ENCODE measurements at regions not wholly inside any gene's neighbourhood (a gene's known extent, or its start where the extent isn't known, plus 50 kb on each side); places are given as distances from the start of the nearest gene placed in this dataset.

DNA sequence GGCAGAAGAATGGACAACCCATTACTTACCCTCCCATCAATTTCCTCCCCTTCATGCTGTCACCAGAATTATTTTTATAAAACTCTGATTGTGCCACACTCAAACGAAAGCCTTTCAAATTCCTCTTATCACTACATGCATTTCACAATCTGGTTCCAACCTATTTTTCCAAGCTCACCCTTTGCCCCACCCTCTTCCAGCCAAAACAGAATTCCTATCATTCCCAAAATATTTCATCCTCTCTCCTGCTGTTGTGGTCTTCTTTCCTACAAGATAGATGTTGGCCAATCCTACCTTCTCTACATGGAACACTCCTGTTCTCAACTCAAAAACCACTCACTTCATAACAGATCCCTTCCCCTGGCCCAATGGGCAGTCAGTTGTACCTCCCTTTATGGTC is 111.5 kb downstream of the ELAPOR2 start:
- DNase-seq, result peak; percentile 12

DNA sequence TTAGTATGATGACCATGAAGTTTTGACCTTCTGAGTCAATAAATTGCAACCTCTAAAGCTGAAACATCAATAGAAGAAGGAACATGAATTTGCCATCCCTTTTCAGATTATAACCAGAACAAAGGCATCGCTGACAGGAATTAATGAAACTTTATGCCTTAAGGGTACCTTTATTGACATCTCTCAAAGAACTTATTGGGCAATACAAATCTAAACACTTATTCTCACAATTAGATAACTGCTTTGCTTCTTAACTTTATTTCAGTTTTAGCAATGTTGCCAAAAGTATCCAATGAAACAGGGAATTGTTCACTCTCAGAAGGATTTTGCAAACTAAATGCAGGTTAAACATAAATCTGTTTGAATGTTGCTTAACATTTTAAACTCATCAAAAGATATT is 116.0 kb downstream of the ELAPOR2 start:
- DNase-seq, result no peak
- no peak overlapping the region for H3K4me3 ChIP-seq (ENCODE audit: insufficient read depth, low read depth, low read length)

More for the DNA sequence above, 111.5 kb downstream of the ELAPOR2 start:
- Histone ChIP-seq H3K27me3 (ENCODE audit: control insufficient read depth, insufficient read depth, low read length) (no peaks in the 10 kb centered on the region), H3K36me3 (replicated peaks; ENCODE audit: control insufficient read depth, insufficient read depth, low read length) (no peaks in the 10 kb centered on the region), H3K4me3 (ENCODE audit: insufficient read depth, low read depth, low read length) (no peak overlapping the region)

DNA sequence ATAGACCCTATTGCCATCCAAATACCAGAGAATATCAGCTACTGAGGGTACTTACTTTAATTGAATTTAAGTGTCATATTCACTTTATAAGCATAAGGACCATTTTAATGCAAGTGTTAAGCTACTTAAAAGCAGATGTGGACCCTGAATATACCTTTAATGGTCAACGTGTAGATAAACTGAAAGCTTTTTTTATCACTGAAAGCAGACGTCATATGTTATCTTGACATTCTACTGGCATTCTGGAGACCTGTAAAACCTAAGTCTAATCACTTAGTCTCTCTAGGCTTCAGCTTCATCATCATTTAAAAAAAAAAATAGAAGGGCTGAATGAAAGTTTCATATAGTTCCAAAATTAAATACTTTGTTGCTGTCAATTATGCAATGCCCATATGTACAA is 116.5 kb downstream of the ELAPOR2 start:
- no peaks in the 10 kb centered on the region; the same call in 1 of the 2 replicates for H3K36me3 ChIP-seq (replicated peaks; ENCODE audit: control insufficient read depth, insufficient read depth, low read length)
- no peak overlapping the region for H3K4me3 ChIP-seq (ENCODE audit: insufficient read depth, low read depth, low read length)

More for the DNA sequence above, 116.0 kb downstream of the ELAPOR2 start:
- no peaks in the 10 kb centered on the region; the same call in 1 of the 2 replicates for H3K36me3 ChIP-seq (replicated peaks; ENCODE audit: control insufficient read depth, insufficient read depth, low read length)
- no peaks in the 10 kb centered on the region for H3K27me3 ChIP-seq (ENCODE audit: control insufficient read depth, insufficient read depth, low read length)

DNA sequence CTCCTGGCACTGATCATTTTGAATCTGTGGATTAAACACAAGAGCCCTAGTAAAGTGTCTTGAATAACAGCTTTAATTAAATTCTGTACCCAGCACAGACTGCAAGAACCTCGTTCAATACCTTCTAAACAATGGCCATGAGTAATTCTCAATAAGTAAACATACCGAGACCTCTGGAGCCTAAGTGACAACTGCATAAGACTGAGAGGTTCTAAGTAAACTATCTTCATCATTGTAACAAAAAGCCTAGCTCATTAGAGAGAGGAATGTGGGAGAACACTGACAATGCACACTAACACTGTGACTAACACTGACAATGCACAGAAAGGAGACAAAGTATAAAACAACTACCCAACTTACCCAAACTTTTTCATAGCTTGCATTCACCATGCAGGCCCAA is 117.4 kb downstream of the ELAPOR2 start:
- Histone ChIP-seq H3K36me3 (replicated peaks; ENCODE audit: control insufficient read depth, insufficient read depth, low read length) (peaks cover 2% of the 10 kb centered on the region; the same call in 1 of the 2 replicates), H3K4me3 (ENCODE audit: insufficient read depth, low read depth, low read length) (no peak overlapping the region), H3K27me3 (ENCODE audit: control insufficient read depth, insufficient read depth, low read length) (no peaks in the 10 kb centered on the region)
- no peak for DNase-seq

More for the DNA sequence above, 116.5 kb downstream of the ELAPOR2 start:
- no peaks in the 10 kb centered on the region for H3K27me3 ChIP-seq (ENCODE audit: control insufficient read depth, insufficient read depth, low read length)
- no peak for DNase-seq

DNA sequence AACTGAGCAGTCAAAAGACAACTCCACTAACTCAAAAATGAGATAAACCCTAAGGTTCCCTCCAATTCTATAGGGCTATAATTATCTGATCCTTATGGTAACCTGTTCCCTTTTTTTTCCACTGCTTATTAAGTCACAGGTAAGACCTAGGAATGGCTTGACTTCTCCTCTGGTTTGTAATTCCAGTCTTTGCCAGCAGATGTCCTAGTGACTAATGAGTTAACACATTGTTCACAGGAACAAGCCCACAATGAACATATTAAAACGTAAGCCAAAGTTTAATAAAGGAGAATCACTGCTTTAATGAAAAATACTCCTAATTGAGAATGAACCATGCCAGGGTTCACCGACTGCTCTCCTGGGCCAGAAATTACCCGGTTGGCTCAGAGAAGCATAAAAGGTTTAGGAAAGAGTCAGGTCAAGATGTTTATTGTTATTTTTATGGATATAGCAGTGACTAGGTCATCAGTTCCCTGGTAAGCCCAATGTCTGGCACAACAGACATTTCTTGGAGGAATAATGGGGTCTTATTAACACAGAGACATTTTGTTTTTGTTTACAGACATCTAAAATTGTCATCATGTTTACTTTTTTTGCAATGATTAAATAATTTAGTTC is 120.1 kb downstream of the ELAPOR2 start:
- peak; percentile 12 for DNase-seq
- H3K27me3 ChIP-seq (ENCODE audit: control insufficient read depth, insufficient read depth, low read length), result no peaks in the 10 kb centered on the region
- H3K4me3 ChIP-seq (ENCODE audit: insufficient read depth, low read depth, low read length), result no peak overlapping the region
- peaks cover 2% of the 10 kb centered on the region for H3K36me3 ChIP-seq (replicated peaks; ENCODE audit: control insufficient read depth, insufficient read depth, low read length)

DNA sequence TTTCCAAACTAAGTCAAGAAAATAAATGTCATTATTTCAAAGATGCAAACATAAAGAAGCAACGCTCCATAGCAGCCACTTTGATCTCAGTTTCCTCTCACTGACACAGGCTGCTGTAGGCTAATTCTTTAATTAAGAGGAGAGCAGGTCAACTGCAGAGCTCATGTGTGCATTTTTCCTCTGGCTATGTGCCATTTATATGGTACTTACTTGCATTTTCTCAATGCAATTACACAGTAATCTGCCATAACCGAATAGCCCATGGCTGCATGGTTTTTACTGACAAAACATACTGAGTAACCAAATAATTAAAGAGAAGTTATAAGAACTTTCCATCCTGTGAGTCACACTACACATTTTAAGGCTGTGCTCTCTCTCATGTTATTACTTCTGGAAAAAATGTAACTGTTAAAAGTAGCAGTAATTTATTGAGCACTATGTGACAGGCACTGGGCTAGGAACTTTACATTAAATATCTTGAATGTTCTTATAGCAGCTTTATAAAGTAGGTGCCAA is 122.0 kb downstream of the ELAPOR2 start:
- H3K27me3 ChIP-seq (ENCODE audit: control insufficient read depth, insufficient read depth, low read length), result no peaks in the 10 kb centered on the region

DNA sequence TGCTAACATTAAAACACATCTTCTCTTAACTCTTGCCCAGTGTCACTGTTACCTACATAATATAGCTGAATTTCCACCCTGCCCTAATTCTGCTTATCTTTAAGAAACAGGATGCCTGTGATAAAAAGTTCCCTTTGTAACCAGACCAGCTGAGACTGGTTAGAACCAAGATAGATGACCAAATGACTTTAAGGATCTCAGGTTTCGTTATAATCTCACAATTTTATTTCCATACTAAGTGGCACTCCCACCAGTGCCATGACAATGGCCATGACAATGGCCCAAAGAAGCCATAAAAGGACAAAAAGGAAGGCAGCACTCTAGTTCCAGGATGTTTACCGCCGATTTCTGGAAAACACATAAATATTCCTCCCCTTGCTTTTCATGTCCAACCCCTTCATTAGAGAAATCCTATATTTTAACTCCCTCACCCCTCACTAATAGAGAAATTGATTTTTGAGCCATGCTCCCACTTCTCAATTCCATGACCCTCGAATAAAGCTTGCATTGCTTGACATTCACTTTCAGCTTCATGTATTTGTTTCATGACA is 126.1 kb downstream of the ELAPOR2 start:
- H3K36me3 ChIP-seq (replicated peaks; ENCODE audit: control insufficient read depth, insufficient read depth, low read length), result peaks cover 2% of the 10 kb centered on the region
- no peaks in the 10 kb centered on the region for H3K27me3 ChIP-seq (ENCODE audit: control insufficient read depth, insufficient read depth, low read length)
- H3K4me3 ChIP-seq (ENCODE audit: insufficient read depth, low read depth, low read length), result no peak overlapping the region
- DNase-seq, result no peak

More for the DNA sequence above, 122.0 kb downstream of the ELAPOR2 start:
- no peak for DNase-seq
- H3K36me3 ChIP-seq (replicated peaks; ENCODE audit: control insufficient read depth, insufficient read depth, low read length), result peaks cover 2% of the 10 kb centered on the region
- H3K4me3 ChIP-seq (ENCODE audit: insufficient read depth, low read depth, low read length), result no peak overlapping the region

DNA sequence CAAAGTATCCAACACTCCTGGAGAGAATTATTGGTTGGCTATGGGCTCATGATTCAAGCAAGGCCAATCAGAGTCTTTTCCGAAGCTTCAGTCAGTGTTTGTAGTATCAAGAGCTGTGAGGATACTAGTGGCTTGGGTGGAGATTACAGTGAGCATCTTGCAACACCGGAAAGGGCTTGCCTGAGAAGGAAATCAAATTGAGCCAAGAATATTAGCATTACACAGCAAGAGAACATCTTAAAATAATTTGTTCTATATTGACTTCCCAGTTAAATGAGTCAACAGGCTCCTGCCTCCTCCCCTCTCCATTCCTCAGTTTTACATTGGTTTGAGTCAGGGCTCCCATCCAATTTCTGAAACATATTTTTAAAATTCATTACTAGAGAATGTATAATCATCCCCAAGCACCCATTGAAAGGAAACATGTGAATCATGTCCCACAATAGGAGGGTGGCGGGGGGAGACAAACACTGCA is 127.4 kb downstream of the ELAPOR2 start:
- DNase-seq, result no peak
- Histone ChIP-seq H3K4me3 (ENCODE audit: insufficient read depth, low read depth, low read length) (no peak overlapping the region), H3K36me3 (replicated peaks; ENCODE audit: control insufficient read depth, insufficient read depth, low read length) (no peaks in the 10 kb centered on the region; the same call in none of the 2 replicates), H3K27me3 (ENCODE audit: control insufficient read depth, insufficient read depth, low read length) (no peaks in the 10 kb centered on the region)

DNA sequence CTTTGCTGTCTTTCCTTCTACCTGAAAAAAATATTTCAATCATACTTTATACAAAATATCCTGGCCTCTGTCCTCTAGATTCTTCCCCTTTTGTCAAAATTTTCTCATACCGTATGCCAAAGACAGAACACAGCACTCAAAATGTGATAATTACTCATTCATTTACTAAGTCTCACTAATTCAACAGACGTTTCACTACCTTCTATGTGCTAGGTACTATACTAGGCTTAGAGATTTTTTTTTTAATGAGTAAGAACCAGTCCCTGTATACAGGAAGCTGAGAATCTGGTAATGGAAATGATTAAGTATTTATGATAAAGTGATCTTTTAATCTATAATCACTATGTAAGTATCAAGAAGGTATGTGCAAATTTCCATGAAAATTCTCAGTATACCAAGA is 128.0 kb downstream of the ELAPOR2 start:
- Histone ChIP-seq H3K36me3 (replicated peaks; ENCODE audit: control insufficient read depth, insufficient read depth, low read length) (no peaks in the 10 kb centered on the region; the same call in none of the 2 replicates), H3K27me3 (ENCODE audit: control insufficient read depth, insufficient read depth, low read length) (no peaks in the 10 kb centered on the region), H3K4me3 (ENCODE audit: insufficient read depth, low read depth, low read length) (no peak overlapping the region)
- DNase-seq, result no peak

DNA sequence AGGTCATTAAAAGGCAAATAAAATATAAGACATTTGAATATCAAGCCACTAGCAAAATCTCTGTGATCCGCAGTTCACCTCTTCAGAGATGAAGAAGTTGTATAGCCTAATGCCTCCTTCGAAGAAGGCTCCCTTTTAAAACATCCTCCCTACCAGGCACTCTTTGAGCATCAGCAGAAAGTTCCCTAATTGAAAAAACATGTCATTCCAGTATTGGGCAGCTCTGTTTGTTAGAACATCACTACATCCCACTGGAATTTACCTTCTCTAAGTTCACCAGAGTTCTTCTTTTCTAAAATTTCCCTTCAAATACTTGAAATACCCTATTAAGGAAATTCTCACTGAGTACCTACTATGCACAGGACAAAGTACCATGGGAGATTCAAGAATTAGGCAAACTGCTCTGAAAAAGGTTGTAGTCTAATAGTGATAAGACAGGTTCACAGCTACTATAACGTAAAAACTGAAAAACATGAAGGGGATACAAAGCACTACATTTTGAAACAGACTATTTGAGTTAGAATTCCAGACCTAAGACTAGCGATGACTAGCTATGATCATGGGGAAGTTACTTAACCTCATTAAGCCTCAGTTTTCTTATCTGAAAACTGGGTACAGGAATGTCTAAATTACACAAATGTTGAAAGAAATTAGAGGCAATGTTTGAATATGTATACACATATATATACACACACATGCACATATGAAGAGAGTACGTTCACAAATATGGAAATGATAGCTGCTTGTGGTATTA is 128.7 kb downstream of the ELAPOR2 start:
- Histone ChIP-seq H3K36me3 (replicated peaks; ENCODE audit: control insufficient read depth, insufficient read depth, low read length) (no peaks in the 10 kb centered on the region; the same call in none of the 2 replicates), H3K4me3 (ENCODE audit: insufficient read depth, low read depth, low read length) (no peak overlapping the region), H3K27me3 (ENCODE audit: control insufficient read depth, insufficient read depth, low read length) (no peaks in the 10 kb centered on the region)
- DNase-seq, result no peak

DNA sequence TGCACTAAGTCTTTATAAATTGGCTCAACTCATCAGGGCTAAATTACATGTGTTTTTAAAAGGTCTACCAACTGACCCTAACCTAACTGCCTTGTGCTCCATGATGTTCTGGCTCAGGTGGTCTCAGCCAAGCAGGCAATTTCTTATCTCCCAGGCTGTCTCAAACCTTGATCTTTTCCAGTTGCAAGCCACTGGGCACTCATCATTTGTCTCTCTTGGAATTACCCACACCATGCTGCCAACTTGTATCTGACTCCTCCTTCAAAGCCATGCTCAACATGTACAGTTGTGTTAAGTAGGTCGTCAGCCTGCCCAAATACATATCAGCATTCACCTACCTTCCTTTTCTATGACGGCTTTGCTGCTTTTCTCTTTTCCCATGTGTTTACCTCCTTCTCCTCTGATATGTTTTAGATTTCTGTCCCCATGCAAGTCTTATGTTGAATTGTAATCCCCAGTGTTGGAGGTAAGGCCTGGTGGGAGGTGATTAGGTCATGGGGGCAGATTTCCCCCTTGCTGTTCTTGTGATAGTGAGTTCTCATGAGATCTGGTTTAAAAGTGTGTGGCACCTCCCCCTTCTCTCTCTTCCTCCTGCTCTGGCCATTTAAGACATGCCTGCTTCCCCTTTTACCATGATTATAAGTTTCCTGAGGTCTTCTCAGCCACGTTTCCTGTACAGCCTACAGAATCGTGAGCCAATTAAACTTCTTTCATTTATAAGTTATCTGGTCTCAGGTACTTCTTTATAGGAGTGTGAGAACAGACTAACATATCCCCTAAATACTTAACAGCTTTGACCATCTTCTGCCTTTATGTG is 130.0 kb downstream of the ELAPOR2 start:
- Histone ChIP-seq H3K4me3 (ENCODE audit: insufficient read depth, low read depth, low read length) (no peak overlapping the region), H3K27me3 (ENCODE audit: control insufficient read depth, insufficient read depth, low read length) (no peaks in the 10 kb centered on the region), H3K36me3 (replicated peaks; ENCODE audit: control insufficient read depth, insufficient read depth, low read length) (peaks cover 4% of the 10 kb centered on the region)
- no peak for DNase-seq

DNA sequence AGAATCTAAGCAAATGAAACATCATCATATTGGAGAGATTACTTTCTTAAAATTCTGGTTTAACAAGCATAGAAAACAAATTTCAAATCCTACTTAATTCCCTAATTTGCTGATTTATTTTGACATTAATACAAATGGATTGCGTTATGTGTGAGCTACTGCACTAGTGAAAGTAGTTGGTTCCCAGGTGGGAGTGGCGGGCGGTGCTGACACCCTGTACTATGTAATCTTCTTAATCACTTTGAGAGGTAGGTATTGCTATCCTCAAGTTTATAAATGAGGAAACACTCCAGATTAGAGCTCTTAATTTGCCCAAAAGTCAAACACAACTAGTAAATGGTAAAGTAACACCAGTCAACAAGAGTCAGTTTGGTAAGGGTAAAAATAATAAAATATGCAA is 131.1 kb downstream of the ELAPOR2 start:
- Histone ChIP-seq H3K27me3 (ENCODE audit: control insufficient read depth, insufficient read depth, low read length) (no peaks in the 10 kb centered on the region), H3K36me3 (replicated peaks; ENCODE audit: control insufficient read depth, insufficient read depth, low read length) (peaks cover 4% of the 10 kb centered on the region), H3K4me3 (ENCODE audit: insufficient read depth, low read depth, low read length) (no peak overlapping the region)
- no peak for DNase-seq

DNA sequence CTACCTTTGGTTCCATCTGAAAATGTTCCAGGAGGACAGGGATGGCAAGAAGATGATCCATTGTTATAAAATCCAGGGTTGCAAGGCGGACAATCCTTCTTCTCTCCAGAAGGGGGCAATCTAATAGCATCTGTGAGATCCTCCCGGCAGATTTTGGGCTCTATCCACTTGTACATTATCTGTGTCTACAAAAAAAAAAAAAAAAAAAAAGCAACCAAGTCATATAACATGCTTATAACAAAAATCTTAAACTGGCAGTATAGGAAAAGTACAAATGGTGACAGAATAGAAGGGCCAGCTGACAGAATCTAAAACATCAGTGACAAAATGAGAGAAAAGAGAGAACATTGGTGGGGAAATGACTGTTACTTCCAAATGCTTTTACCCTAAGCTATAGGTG is 132.7 kb downstream of the ELAPOR2 start:
- Histone ChIP-seq H3K36me3 (replicated peaks; ENCODE audit: control insufficient read depth, insufficient read depth, low read length) (peaks cover 4% of the 10 kb centered on the region), H3K4me3 (ENCODE audit: insufficient read depth, low read depth, low read length) (no peak overlapping the region), H3K27me3 (ENCODE audit: control insufficient read depth, insufficient read depth, low read length) (no peaks in the 10 kb centered on the region)
- peak; percentile 9 for DNase-seq

DNA sequence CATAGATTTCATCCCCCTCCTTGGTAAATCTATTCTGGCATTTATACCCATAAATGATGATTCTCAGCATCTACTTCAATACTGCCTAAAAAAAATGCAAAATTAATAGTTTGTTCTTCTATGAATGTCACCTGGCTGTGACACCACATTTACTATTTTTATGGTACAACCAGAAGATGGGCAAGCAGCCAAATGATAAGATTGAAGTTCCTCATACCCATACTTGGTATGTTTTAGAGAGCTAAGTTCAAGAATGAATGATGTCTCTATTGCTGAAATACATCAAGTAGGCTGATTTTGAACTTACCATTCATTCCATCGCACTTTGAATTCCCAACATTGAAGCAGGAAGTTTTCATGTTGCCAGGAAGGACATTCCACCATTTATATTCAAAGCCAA is 134.2 kb downstream of the ELAPOR2 start:
- Histone ChIP-seq H3K4me3 (ENCODE audit: insufficient read depth, low read depth, low read length) (no peak overlapping the region), H3K27me3 (ENCODE audit: control insufficient read depth, insufficient read depth, low read length) (no peaks in the 10 kb centered on the region), H3K36me3 (replicated peaks; ENCODE audit: control insufficient read depth, insufficient read depth, low read length) (peaks cover 4% of the 10 kb centered on the region)
- no peak for DNase-seq
